Ovary (tissue), 3 donors: ENCODE measurements at regions not wholly inside any gene's neighbourhood (a gene's known extent, or its start where the extent isn't known, plus 50 kb on each side); places are given as distances from the start of the nearest gene placed in this dataset.

Experiments used
- EP300 ChIP-seq: sonication (generic); formaldehyde crosslinking; IDR thresholded peaks from one replicate; pipeline ENCODE4 v1.6.1; 2017; ENCODE audit warnings: antibody characterized with exemption
- POLR2A ChIP-seq: fragments of 450-650 bp; IDR thresholded peaks from one replicate; pipeline ENCODE4 v1.6.1; 2017; ENCODE audit warnings: antibody characterized with exemption, mild to moderate bottlenecking, moderate library complexity
- TF ChIP-seq, protein P1 (sequence below), 3 donors: fragments of 450-650 bp in 2 of 3; fragments of 200-600 bp in 1 of 3; IDR thresholded peaks; one replicate each; pipeline versions ENCODE4 v1.5.1 to v1.8.0; 2016 to 2022; ENCODE audit warnings: antibody characterized with exemption in 3 of 3, mild to moderate bottlenecking in 1 of 3
- donor health status: DM: no; HTN: no; CAD: no.

DNA sequence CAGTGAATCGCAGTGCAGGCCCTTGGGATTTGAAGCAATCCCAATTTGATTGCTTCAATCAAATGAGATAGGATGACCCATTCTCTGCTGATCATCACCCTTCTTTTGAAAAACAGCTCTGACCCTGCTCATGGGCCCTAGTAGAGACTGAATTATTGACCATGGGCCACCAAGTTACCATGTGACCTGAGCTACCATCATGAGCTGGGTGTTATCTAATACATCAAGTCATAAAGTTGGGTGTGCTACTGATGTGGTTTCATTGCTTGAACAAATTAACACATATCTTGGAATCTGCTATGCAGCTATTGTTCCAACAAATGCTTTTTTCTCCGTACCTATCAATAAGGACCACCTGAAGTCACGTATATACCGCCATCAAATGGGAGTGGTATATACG, 54.8 kb upstream of the CNKSR3 start:
- TF ChIP-seq POLR2A (no peak), EP300 (no peak)
- TF ChIP-seq, protein P1, sequence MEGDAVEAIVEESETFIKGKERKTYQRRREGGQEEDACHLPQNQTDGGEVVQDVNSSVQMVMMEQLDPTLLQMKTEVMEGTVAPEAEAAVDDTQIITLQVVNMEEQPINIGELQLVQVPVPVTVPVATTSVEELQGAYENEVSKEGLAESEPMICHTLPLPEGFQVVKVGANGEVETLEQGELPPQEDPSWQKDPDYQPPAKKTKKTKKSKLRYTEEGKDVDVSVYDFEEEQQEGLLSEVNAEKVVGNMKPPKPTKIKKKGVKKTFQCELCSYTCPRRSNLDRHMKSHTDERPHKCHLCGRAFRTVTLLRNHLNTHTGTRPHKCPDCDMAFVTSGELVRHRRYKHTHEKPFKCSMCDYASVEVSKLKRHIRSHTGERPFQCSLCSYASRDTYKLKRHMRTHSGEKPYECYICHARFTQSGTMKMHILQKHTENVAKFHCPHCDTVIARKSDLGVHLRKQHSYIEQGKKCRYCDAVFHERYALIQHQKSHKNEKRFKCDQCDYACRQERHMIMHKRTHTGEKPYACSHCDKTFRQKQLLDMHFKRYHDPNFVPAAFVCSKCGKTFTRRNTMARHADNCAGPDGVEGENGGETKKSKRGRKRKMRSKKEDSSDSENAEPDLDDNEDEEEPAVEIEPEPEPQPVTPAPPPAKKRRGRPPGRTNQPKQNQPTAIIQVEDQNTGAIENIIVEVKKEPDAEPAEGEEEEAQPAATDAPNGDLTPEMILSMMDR (IDR thresholded peaks at IDR 0.05), result no peak
